ENCODE measurements at regions not wholly inside any gene's neighbourhood (a gene's known extent, or its start where the extent isn't known, plus 50 kb on each side); places are given as distances from the start of the nearest gene placed in this dataset.

- H3K36me3 ChIP-seq: no peaks in the 10 kb centered on the region
Measured at GRCh38 chr12:58607805-58608204, 312.5 kb downstream of the LRIG3 start.

GRCh38 chr12:58608711-58609110 lies 311.6 kb downstream of the LRIG3 start:
- no peak for TF ChIP-seq CTCF (IDR thresholded peaks at IDR 0.05)
- Histone ChIP-seq H3K27me3 (replicated peaks; ENCODE audit: insufficient read depth) (no peaks in the 10 kb centered on the region), H3K4me1 (ENCODE audit: control insufficient read depth in 1 of 2, low read depth in 2 of 2) (no peaks in the 10 kb centered on the region), H3K36me3 (no peaks in the 10 kb centered on the region), H3K27ac (no peak overlapping the region), H3K4me3 (no peak overlapping the region), H3K9me3 (no peaks in the 10 kb centered on the region)
- ATAC-seq (ENCODE audit: insufficient number of reproducible peaks, low FRiP score, low read depth) (no peak), DNase-seq (ENCODE audit: low spot score) (no peak)

More at GRCh38 chr12:58607805-58608204, 312.5 kb downstream of the LRIG3 start:
- Histone ChIP-seq H3K27ac (no peak overlapping the region), H3K4me3 (no peak overlapping the region), H3K4me1 (ENCODE audit: control insufficient read depth in 1 of 2, low read depth in 2 of 2) (no peaks in the 10 kb centered on the region), H3K27me3 (replicated peaks; ENCODE audit: insufficient read depth) (no peaks in the 10 kb centered on the region), H3K9me3 (no peaks in the 10 kb centered on the region)
- no peak for ATAC-seq (ENCODE audit: insufficient number of reproducible peaks, low FRiP score, low read depth)
- DNase-seq (ENCODE audit: low spot score): no peak
- no peak for TF ChIP-seq CTCF (IDR thresholded peaks at IDR 0.05)

GRCh38 chr12:58615047-58615446 lies 305.3 kb downstream of the LRIG3 start:
- no peak overlapping the region for H3K4me3 ChIP-seq
- DNase-seq (ENCODE audit: low spot score) (no peak), ATAC-seq (ENCODE audit: insufficient number of reproducible peaks, low FRiP score, low read depth) (no peak)
- H3K4me1 ChIP-seq (ENCODE audit: control insufficient read depth in 1 of 2, low read depth in 2 of 2): no peaks in the 10 kb centered on the region
- no peaks in the 10 kb centered on the region for H3K9me3 ChIP-seq
- no peak overlapping the region for H3K27ac ChIP-seq
- no peaks in the 10 kb centered on the region for H3K36me3 ChIP-seq
- no peak for TF ChIP-seq CTCF (IDR thresholded peaks at IDR 0.05)
- no peaks in the 10 kb centered on the region for H3K27me3 ChIP-seq (replicated peaks; ENCODE audit: insufficient read depth)

GRCh38 chr12:58615576-58615975 lies 304.7 kb downstream of the LRIG3 start:
- Histone ChIP-seq H3K4me3 (no peak overlapping the region), H3K4me1 (ENCODE audit: control insufficient read depth in 1 of 2, low read depth in 2 of 2) (no peaks in the 10 kb centered on the region), H3K27me3 (replicated peaks; ENCODE audit: insufficient read depth) (no peaks in the 10 kb centered on the region), H3K27ac (no peak overlapping the region), H3K9me3 (no peaks in the 10 kb centered on the region), H3K36me3 (no peaks in the 10 kb centered on the region)
- no peak for TF ChIP-seq CTCF (IDR thresholded peaks at IDR 0.05)
- no peak for ATAC-seq (ENCODE audit: insufficient number of reproducible peaks, low FRiP score, low read depth)
- no peak for DNase-seq (ENCODE audit: low spot score)

GRCh38 chr12:58616618-58617017 lies 303.7 kb downstream of the LRIG3 start:
- Histone ChIP-seq H3K27me3 (replicated peaks; ENCODE audit: insufficient read depth) (no peaks in the 10 kb centered on the region), H3K4me1 (ENCODE audit: control insufficient read depth in 1 of 2, low read depth in 2 of 2) (no peaks in the 10 kb centered on the region), H3K4me3 (no peak overlapping the region), H3K9me3 (no peaks in the 10 kb centered on the region), H3K27ac (no peak overlapping the region), H3K36me3 (no peaks in the 10 kb centered on the region)
- no peak for DNase-seq (ENCODE audit: low spot score)
- TF ChIP-seq CTCF (IDR thresholded peaks at IDR 0.05): no peak
- ATAC-seq (ENCODE audit: insufficient number of reproducible peaks, low FRiP score, low read depth): no peak

Data from thoracic aorta (tissue), 2 donors.